ENCODE measurements at regions not wholly inside any gene's neighbourhood (a gene's known extent, or its start where the extent isn't known, plus 50 kb on each side); places are given as distances from the start of the nearest gene placed in this dataset.
"Not testable (repeated sequence)": the region's sequence is repeated elsewhere in the genome, so short reads cannot be mapped to it uniquely, and the experiment has no call there.

GRCh38 chr2:105515581-105516415, 116.9 kb upstream of the FHL2 start:
- Mint-ChIP-seq H3K4me3 (no peak overlapping the region), H3K27ac (no peak overlapping the region), H3K9me3 (no peaks in the 10 kb centered on the region), H3K36me3 (ENCODE audit: low read depth) (no peaks in the 10 kb centered on the region), H3K4me1 (no peaks in the 10 kb centered on the region), H3K27me3 (no peaks in the 10 kb centered on the region)
- ATAC-seq = no peak
- no peak for DNase-seq

GRCh38 chr2:105514576-105514975, 115.7 kb upstream of the FHL2 start:
- ATAC-seq = no peak
- H3K4me3 Mint-ChIP-seq = no peak overlapping the region
- DNase-seq = no peak
- no peak overlapping the region for H3K27ac Mint-ChIP-seq
- H3K36me3 Mint-ChIP-seq (ENCODE audit: low read depth) = no peaks in the 10 kb centered on the region
- no peaks in the 10 kb centered on the region for H3K4me1 Mint-ChIP-seq
- H3K27me3 Mint-ChIP-seq = no peaks in the 10 kb centered on the region
- H3K9me3 Mint-ChIP-seq = no peaks in the 10 kb centered on the region

- DNase-seq (no peak), ATAC-seq (no peak)
- Mint-ChIP-seq H3K4me1 (no peaks in the 10 kb centered on the region), H3K27ac (no peak overlapping the region), H3K4me3 (no peak overlapping the region), H3K9me3 (no peaks in the 10 kb centered on the region), H3K36me3 (ENCODE audit: low read depth) (no peaks in the 10 kb centered on the region), H3K27me3 (no peaks in the 10 kb centered on the region)
Measured at GRCh38 chr2:105510761-105511528, 112.1 kb upstream of the FHL2 start.

GRCh38 chr2:105509269-105510086, 110.6 kb upstream of the FHL2 start:
- Mint-ChIP-seq H3K27ac (no peak overlapping the region), H3K36me3 (ENCODE audit: low read depth) (no peaks in the 10 kb centered on the region), H3K4me3 (no peak overlapping the region), H3K9me3 (no peaks in the 10 kb centered on the region), H3K4me1 (no peaks in the 10 kb centered on the region), H3K27me3 (no peaks in the 10 kb centered on the region)
- ATAC-seq = no peak
- DNase-seq = no peak

GRCh38 chr2:105506860-105507259, 108.0 kb upstream of the FHL2 start:
- H3K9me3 Mint-ChIP-seq = not testable (repeated sequence)

GRCh38 chr2:105504459-105504858, 105.6 kb upstream of the FHL2 start:
- no peaks in the 10 kb centered on the region for H3K4me1 Mint-ChIP-seq
- peaks cover 5% of the 10 kb centered on the region for H3K9me3 Mint-ChIP-seq
- no peak overlapping the region for H3K4me3 Mint-ChIP-seq
- ATAC-seq (no peak), DNase-seq (no peak)
- no peaks in the 10 kb centered on the region for H3K36me3 Mint-ChIP-seq (ENCODE audit: low read depth)
- H3K27me3 Mint-ChIP-seq = no peaks in the 10 kb centered on the region
- no peak overlapping the region for H3K27ac Mint-ChIP-seq

More at GRCh38 chr2:105506860-105507259, 108.0 kb upstream of the FHL2 start:
- H3K36me3 Mint-ChIP-seq (ENCODE audit: low read depth); H3K4me3 Mint-ChIP-seq; H3K4me1 Mint-ChIP-seq; H3K27ac Mint-ChIP-seq; H3K27me3 Mint-ChIP-seq; ATAC-seq; DNase-seq: not testable (repeated sequence)

GRCh38 chr2:105502625-105503334, 103.9 kb upstream of the FHL2 start:
- DNase-seq (no peak), ATAC-seq (no peak)
- Mint-ChIP-seq H3K36me3 (ENCODE audit: low read depth) (no peaks in the 10 kb centered on the region), H3K4me1 (no peaks in the 10 kb centered on the region), H3K4me3 (no peak overlapping the region), H3K27ac (no peak overlapping the region), H3K9me3 (peaks cover 5% of the 10 kb centered on the region), H3K27me3 (peaks cover 4% of the 10 kb centered on the region)

- Mint-ChIP-seq H3K36me3 (ENCODE audit: low read depth) (no peaks in the 10 kb centered on the region), H3K4me3 (no peak overlapping the region), H3K9me3 (peaks cover 10% of the 10 kb centered on the region), H3K27me3 (peaks cover 10% of the 10 kb centered on the region), H3K27ac (no peak overlapping the region), H3K4me1 (no peaks in the 10 kb centered on the region)
- no peak for DNase-seq
- ATAC-seq = no peak
Measured at GRCh38 chr2:105498281-105498846, 99.5 kb upstream of the FHL2 start.

GRCh38 chr2:105497094-105497493, 98.2 kb upstream of the FHL2 start:
- peaks cover 15% of the 10 kb centered on the region for H3K27me3 Mint-ChIP-seq
- H3K9me3 Mint-ChIP-seq = peaks cover 23% of the 10 kb centered on the region

GRCh38 chr2:105496271-105496670, 97.4 kb upstream of the FHL2 start:
- H3K36me3 Mint-ChIP-seq (ENCODE audit: low read depth) = no peaks in the 10 kb centered on the region

More at GRCh38 chr2:105497094-105497493, 98.2 kb upstream of the FHL2 start:
- DNase-seq = no peak
- Mint-ChIP-seq H3K4me3 (no peak overlapping the region), H3K4me1 (no peaks in the 10 kb centered on the region), H3K36me3 (ENCODE audit: low read depth) (no peaks in the 10 kb centered on the region), H3K27ac (no peak overlapping the region)
- ATAC-seq = no peak

GRCh38 chr2:105494683-105495425, 96.0 kb upstream of the FHL2 start:
- Mint-ChIP-seq H3K4me3 (no peak overlapping the region), H3K27ac (no peak overlapping the region), H3K4me1 (no peaks in the 10 kb centered on the region), H3K9me3 (peaks cover 17% of the 10 kb centered on the region), H3K27me3 (peaks cover 15% of the 10 kb centered on the region), H3K36me3 (ENCODE audit: low read depth) (no peaks in the 10 kb centered on the region)
- ATAC-seq = no peak
- no peak for DNase-seq

More at GRCh38 chr2:105496271-105496670, 97.4 kb upstream of the FHL2 start:
- Mint-ChIP-seq H3K4me1 (no peaks in the 10 kb centered on the region), H3K4me3 (no peak overlapping the region), H3K9me3 (peaks cover 22% of the 10 kb centered on the region), H3K27me3 (peaks cover 15% of the 10 kb centered on the region), H3K27ac (no peak overlapping the region)
- no peak for DNase-seq
- ATAC-seq = no peak

GRCh38 chr2:105490956-105491355, 92.1 kb upstream of the FHL2 start:
- no peak for DNase-seq
- H3K27me3 Mint-ChIP-seq = peaks cover 11% of the 10 kb centered on the region
- H3K4me3 Mint-ChIP-seq = no peak overlapping the region
- no peaks in the 10 kb centered on the region for H3K36me3 Mint-ChIP-seq (ENCODE audit: low read depth)
- peaks cover 17% of the 10 kb centered on the region for H3K9me3 Mint-ChIP-seq
- no peak for ATAC-seq
- H3K27ac Mint-ChIP-seq = no peak overlapping the region
- H3K4me1 Mint-ChIP-seq = no peaks in the 10 kb centered on the region

GRCh38 chr2:105490204-105490603, 91.4 kb upstream of the FHL2 start:
- DNase-seq (no peak), ATAC-seq (no peak)
- H3K27me3 Mint-ChIP-seq = peaks cover 11% of the 10 kb centered on the region
- H3K27ac Mint-ChIP-seq = no peak overlapping the region
- no peaks in the 10 kb centered on the region for H3K4me1 Mint-ChIP-seq
- peaks cover 17% of the 10 kb centered on the region for H3K9me3 Mint-ChIP-seq
- H3K36me3 Mint-ChIP-seq (ENCODE audit: low read depth) = no peaks in the 10 kb centered on the region
- no peak overlapping the region for H3K4me3 Mint-ChIP-seq
